C4-2B (cell line): ENCODE measurements at regions not wholly inside any gene's neighbourhood (a gene's known extent, or its start where the extent isn't known, plus 50 kb on each side); places are given as distances from the start of the nearest gene placed in this dataset.

Experiments used
- CTCF ChIP-seq: fragments of 450-650 bp; conservative IDR thresholded peaks from 2 replicates; pipeline ENCODE4 v1.5.1; 2017; ENCODE audit warnings: mild to moderate bottlenecking
- ZFX ChIP-seq: fragments of 450-650 bp; IDR thresholded peaks from 2 replicates; pipeline ENCODE4 v1.6.1; 2017

DNA sequence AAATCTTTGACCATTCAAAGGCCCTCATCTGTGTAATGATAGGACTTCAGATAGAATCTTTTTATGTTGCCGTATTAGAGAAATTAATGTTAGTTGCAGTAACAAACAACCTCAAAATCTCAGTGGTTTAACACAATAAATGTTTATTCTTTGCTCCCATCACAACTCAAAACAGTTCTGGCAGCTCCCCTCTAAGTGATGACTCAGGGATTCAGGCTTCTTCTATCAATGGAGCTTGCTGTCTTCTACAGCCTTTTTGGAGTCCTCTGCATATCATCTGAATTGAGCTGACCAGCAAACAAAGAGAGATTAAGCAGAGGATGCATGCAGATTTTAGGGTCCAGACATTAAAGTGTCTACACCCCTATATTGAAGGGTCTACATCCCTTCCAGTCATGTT lies 59.1 kb upstream of the RAB3GAP2 start:
- TF ChIP-seq CTCF: no peak
- TF ChIP-seq ZFX: no peak
